GM21528 (cell line): ENCODE measurements at regions not wholly inside any gene's neighbourhood (a gene's known extent, or its start where the extent isn't known, plus 50 kb on each side); places are given as distances from the start of the nearest gene placed in this dataset.
"Not testable (repeated sequence)": the region's sequence is repeated elsewhere in the genome, so short reads cannot be mapped to it uniquely, and the experiment has no call there.

Experiments
- ATAC-seq: cut with Tn5 transposase; IDR thresholded peaks from one replicate; pipeline ENCODE4 v1.9.1; 2021; ENCODE audit warnings: mild to moderate bottlenecking, moderate library complexity; ENCODE audit not compliant: unreplicated experiment, low FRiP score

GRCh38 chr22:25390297-25391240, 171.1 kb downstream of the CRYBB2 start:
- no peak for ATAC-seq

- no peak for ATAC-seq
Observed at GRCh38 chr22:25392584-25392983, 171.9 kb upstream of the GRK3 start.

- no peak for ATAC-seq
Observed at GRCh38 chr22:25393121-25393805, 171.2 kb upstream of the GRK3 start.

- no peak for ATAC-seq
Observed at GRCh38 chr22:25395468-25395867, 169.0 kb upstream of the GRK3 start.

GRCh38 chr22:25395915-25396314, 168.6 kb upstream of the GRK3 start:
- no peak for ATAC-seq

GRCh38 chr22:25396615-25397200, 167.8 kb upstream of the GRK3 start:
- ATAC-seq, result no peak

- ATAC-seq, result no peak
Observed at GRCh38 chr22:25397616-25398015, 166.9 kb upstream of the GRK3 start.

- ATAC-seq, result not testable (repeated sequence)
Observed at GRCh38 chr22:25398591-25399062, 165.8 kb upstream of the GRK3 start.

GRCh38 chr22:25399649-25400151, 164.8 kb upstream of the GRK3 start:
- no peak for ATAC-seq

GRCh38 chr22:25402160-25402500, 162.3 kb upstream of the GRK3 start:
- no peak for ATAC-seq

- ATAC-seq, result no peak
Observed at GRCh38 chr22:25402501-25403283, 161.8 kb upstream of the GRK3 start.

GRCh38 chr22:25403284-25403810, 161.1 kb upstream of the GRK3 start:
- ATAC-seq, result no peak

- no peak for ATAC-seq
Observed at GRCh38 chr22:25403811-25404471, 160.5 kb upstream of the GRK3 start.

- ATAC-seq, result no peak
Observed at GRCh38 chr22:25404556-25404927, 159.9 kb upstream of the GRK3 start.

GRCh38 chr22:25404928-25405816, 159.3 kb upstream of the GRK3 start:
- no peak for ATAC-seq

GRCh38 chr22:25405841-25406509, 158.5 kb upstream of the GRK3 start:
- ATAC-seq, result no peak

GRCh38 chr22:25406510-25407210, 157.8 kb upstream of the GRK3 start:
- ATAC-seq, result no peak
